HepG2 (cell line): ENCODE measurements at regions not wholly inside any gene's neighbourhood (a gene's known extent, or its start where the extent isn't known, plus 50 kb on each side); places are given as distances from the start of the nearest gene placed in this dataset.

Experiments
- ATAC-seq: fragments of 200-7000 bp; cut with Tn5 transposase; 3 replicates; pipeline ENCODE4 v1.9.1; 2020; ENCODE audit warnings: mild to moderate bottlenecking, moderate library complexity
- BruUV-seq: library from RNA; stranded (reverse); fragments of 400-500 nt; replicated peaks from 2 replicates; lab custom pipeline; 2021; lab: Mats Ljungman, UMichigan
- CTCF ChIA-PET: fragments of 300-600 bp; formaldehyde crosslinking; extraction: SDS; loops from one replicate; lab custom pipeline; 2021; ENCODE audit warnings: low total read pairs, inconsistent platforms, low intra/inter-chr PET ratio; lab: Yijun Ruan, JAX
- POLR2A ChIA-PET: fragments of 350-600 bp; sonication (Branson Sonifier 250); formaldehyde crosslinking; loops from one replicate; lab custom pipeline; 2020; ENCODE audit warnings: antibody characterized with exemption, inconsistent platforms; lab: Yijun Ruan, JAX
- DNase-seq: peaks from one replicate; pipeline ENCODE4 v3.0.0-alpha.2; 2015; ENCODE audit warnings: low spot score
- FAIRE-seq: peaks from 3 replicates; lab custom pipeline; 2011; peaks lifted over from hg19 to GRCh38; lab: Jason Lieb, UNC
- H2AFZ ChIP-seq: one replicate; pipeline ENCODE4 v1.6.1; 2011; ENCODE audit warnings: low read length, inconsistent platforms
- H3K27ac ChIP-seq: fragments of 300-600 bp; 3 replicates; pipeline ENCODE4 v1.8.0; 2011; ENCODE audit warnings: mixed run types, mild to moderate bottlenecking, mixed read lengths, low read length, inconsistent platforms; ENCODE audit not compliant: insufficient read depth; ENCODE audit errors: extremely low read length
- H3K27me3 ChIP-seq, 2 experiments: fragments of 200-600 bp in 1 of 2; 2 replicates in 1 of 2; 3 replicates in 1 of 2; pipeline versions ENCODE4 v1.6.0 to v1.8.0; 2011; ENCODE audit warnings: low read length in 2 of 2, mild to moderate bottlenecking in 2 of 2, moderate library complexity in 2 of 2, inconsistent platforms in 1 of 2; ENCODE audit not compliant: insufficient read depth in 2 of 2, control insufficient read depth in 1 of 2
- H3K36me3 ChIP-seq, 2 experiments: fragments of 200-600 bp in 1 of 2; replicated peaks in 1 of 2; 2 replicates in 1 of 2; 3 replicates in 1 of 2; pipeline versions ENCODE4 v1.5.1 to v1.8.0; 2011; ENCODE audit warnings: low read length in 2 of 2, inconsistent platforms in 1 of 2; ENCODE audit not compliant: insufficient read depth in 2 of 2, control insufficient read depth in 1 of 2
- H3K4me1 ChIP-seq: 2 replicates; pipeline ENCODE4 v1.5.1; 2012; ENCODE audit warnings: low read length, inconsistent platforms; ENCODE audit not compliant: insufficient read depth
- H3K4me2 ChIP-seq: 2 replicates; pipeline ENCODE4 v1.6.0; 2011; ENCODE audit warnings: low read depth, low read length, inconsistent platforms
- H3K4me3 ChIP-seq, 3 experiments: fragments of 200-600 bp in 1 of 3; sonication (generic), shearing (Covaris generic) in 1 of 3; replicated peaks in 1 of 3; 2 replicates each; pipeline ENCODE4 v1.5.1; 2011 to 2016; ENCODE audit warnings: low read length in 3 of 3, inconsistent platforms in 2 of 3, low read depth in 2 of 3, mild to moderate bottlenecking in 2 of 3, control low read depth in 1 of 3, mixed read lengths in 1 of 3; ENCODE audit not compliant: insufficient read depth in 1 of 3
- H3K79me2 ChIP-seq: one replicate; pipeline ENCODE4 v1.6.1; 2011; ENCODE audit warnings: low read length, inconsistent platforms; ENCODE audit not compliant: insufficient read depth
- H3K9ac ChIP-seq: 2 replicates; pipeline ENCODE4 v1.6.0; 2011; ENCODE audit warnings: mild to moderate bottlenecking, low read depth, low read length, inconsistent platforms; ENCODE audit not compliant: insufficient read depth
- H3K9me3 ChIP-seq: 2 replicates; pipeline ENCODE4 v1.5.1; 2012; ENCODE audit warnings: mild to moderate bottlenecking, low read length
- H4K20me1 ChIP-seq: 2 replicates; pipeline ENCODE4 v1.6.0; 2011; ENCODE audit warnings: inconsistent platforms, mild to moderate bottlenecking, low read length, moderate library complexity; ENCODE audit not compliant: insufficient read depth
- BATF2 ChIP-seq: sonication (generic); formaldehyde crosslinking; IDR thresholded peaks from 2 replicates; pipeline ENCODE4 v1.8.0; 2022; ENCODE audit warnings: mild to moderate bottlenecking, missing genetic modification reagents, moderate library complexity
- DDIT3 ChIP-seq: sonication (generic); formaldehyde crosslinking; IDR thresholded peaks from 2 replicates; pipeline ENCODE4 v1.4.0; 2020; ENCODE audit warnings: mild to moderate bottlenecking, missing genetic modification reagents
- IKZF5 ChIP-seq: IDR thresholded peaks from 2 replicates; pipeline ENCODE4 v1.6.1; 2018; ENCODE audit warnings: missing genetic modification reagents, mild to moderate bottlenecking, missing compliant biosample characterization
- MED8 ChIP-seq: sonication (generic); formaldehyde crosslinking; IDR thresholded peaks from 2 replicates; pipeline ENCODE4 v1.8.1; 2023; ENCODE audit warnings: mild to moderate bottlenecking, missing genetic modification reagents; ENCODE audit not compliant: insufficient replicate concordance
- MIXL1 ChIP-seq: IDR thresholded peaks from 2 replicates; pipeline ENCODE4 v1.6.1; 2016
- SMAD3 ChIP-seq: sonication (generic); formaldehyde crosslinking; IDR thresholded peaks from 2 replicates; pipeline ENCODE4 v1.4.0; 2020; ENCODE audit warnings: missing genetic modification reagents
- TERF1 ChIP-seq: sonication (generic); formaldehyde crosslinking; IDR thresholded peaks from 2 replicates; pipeline ENCODE4 v1.8.0; 2022; ENCODE audit warnings: mild to moderate bottlenecking, missing genetic modification reagents, moderate library complexity
- ZBTB8A ChIP-seq: sonication (generic); formaldehyde crosslinking; IDR thresholded peaks from 2 replicates; pipeline ENCODE4 v1.4.0; 2020; ENCODE audit warnings: mild to moderate bottlenecking, low read depth, missing genetic modification reagents, borderline replicate concordance
- ZNF142 ChIP-seq: sonication (generic); formaldehyde crosslinking; IDR thresholded peaks from 2 replicates; pipeline ENCODE4 v1.4.0; 2020; ENCODE audit warnings: missing genetic modification reagents
- ZNF280B ChIP-seq: sonication (generic); formaldehyde crosslinking; IDR thresholded peaks from 2 replicates; pipeline ENCODE4 v1.5.0; 2020; ENCODE audit warnings: missing genetic modification reagents, mild to moderate bottlenecking, borderline replicate concordance
- WGBS: methylation state at CpG from one replicate; pipeline ENCODE4 v1.1.6; 2017; ENCODE audit warnings: low lambda C conversion rate; 5-methylcytosine and 5-hydroxymethylcytosine counted together
- in situ Hi-C: cut with HindIII; loops from 2 replicates; pipeline ENCODE4 v1.10.0; 2017; ENCODE audit warnings: low pct_unique_long_range_greater_than_20kb; ENCODE audit not compliant: extremely low pct_ligation_motif_present
- intact Hi-C: fragments of 100-400 bp; cut with micrococcal nuclease; formaldehyde crosslinking; loops from one replicate; pipeline ENCODE4 v1.10.0; 2022; ENCODE audit not compliant: unreplicated experiment

- no peaks in the 10 kb centered on the region for H3K4me1 ChIP-seq
- H3K9ac ChIP-seq: no peak overlapping the region
- H2AFZ ChIP-seq: no peak overlapping the region
- TF ChIP-seq IKZF5 (CRISPR knock-in tag): no peak
- TF ChIP-seq TERF1 (CRISPR knock-in tag): no peak
- no peak for TF ChIP-seq SMAD3
- no peak for TF ChIP-seq MED8 (CRISPR knock-in tag)
- TF ChIP-seq MIXL1 (CRISPR knock-in tag): no peak
- TF ChIP-seq ZNF280B (CRISPR knock-in tag): no peak
- no peak for TF ChIP-seq BATF2 (CRISPR knock-in tag)
- TF ChIP-seq ZNF142 (CRISPR knock-in tag): no peak
- no peak for TF ChIP-seq DDIT3 (CRISPR knock-in tag)
- TF ChIP-seq ZBTB8A (CRISPR knock-in tag): no peak
- no peaks in the 10 kb centered on the region for H4K20me1 ChIP-seq
- in situ Hi-C loops (no loop called here), intact Hi-C loops (no loop called here)
- ChIA-PET POLR2A (no interaction called here), CTCF (no interaction called here)
- no peak for ATAC-seq
- H3K9me3 ChIP-seq: no peaks in the 10 kb centered on the region
- H3K79me2 ChIP-seq: no peaks in the 10 kb centered on the region
- no peak overlapping the region for H3K4me2 ChIP-seq
- no peaks in the 10 kb centered on the region for H3K27me3 ChIP-seq
- DNase-seq: no peak
- no peak for FAIRE-seq
- BruUV-seq: no TSS peak
- H3K27ac ChIP-seq: no peak overlapping the region
- no peak overlapping the region for H3K4me3 ChIP-seq
- 84% methylated on average over 16 of the region's 30 CpGs for WGBS
- no peaks in the 10 kb centered on the region for H3K36me3 ChIP-seq
These were observed 539.2 kb upstream of the PCDH9 start for GRCh38 chr13:67769063-67769986.
